ENCODE measurements at regions not wholly inside any gene's neighbourhood (a gene's known extent, or its start where the extent isn't known, plus 50 kb on each side); places are given as distances from the start of the nearest gene placed in this dataset.

DNA sequence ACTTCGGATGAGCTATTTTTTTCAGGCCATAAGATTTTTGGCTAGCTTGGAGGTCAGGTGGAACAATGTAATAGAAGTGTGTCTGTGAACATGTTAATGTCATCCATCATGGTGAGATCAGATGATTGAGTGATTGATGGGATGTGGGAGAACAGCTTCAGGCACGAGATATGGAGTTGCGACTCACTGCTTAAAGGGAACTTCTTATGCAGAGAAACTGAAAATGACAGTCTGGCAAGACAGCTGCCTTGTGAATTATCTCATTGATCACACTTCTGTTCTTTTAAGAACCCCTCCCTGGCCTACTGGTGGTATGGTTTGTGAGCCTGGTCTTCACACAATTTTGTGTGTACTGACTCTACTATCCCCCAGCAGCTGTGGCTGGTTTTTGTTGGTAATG, 96.0 kb downstream of the OLFM4 start:
- no peaks in the 10 kb centered on the region for H3K36me3 ChIP-seq

GRCh38 chr13:53126841-53127245, 98.2 kb downstream of the OLFM4 start:
- Histone ChIP-seq H3K27me3 (replicated peaks; ENCODE audit: insufficient read depth) (no peaks in the 10 kb centered on the region), H3K27ac (no peak overlapping the region), H3K4me3 (no peak overlapping the region), H3K4me1 (ENCODE audit: control insufficient read depth in 1 of 2, low read depth in 2 of 2) (no peaks in the 10 kb centered on the region), H3K36me3 (no peaks in the 10 kb centered on the region), H3K9me3 (no peaks in the 10 kb centered on the region)
- ATAC-seq (ENCODE audit: insufficient number of reproducible peaks, low FRiP score, low read depth) (no peak), DNase-seq (ENCODE audit: low spot score) (no peak)
- TF ChIP-seq CTCF (IDR thresholded peaks at IDR 0.05): no peak

More for the DNA sequence above, 96.0 kb downstream of the OLFM4 start:
- DNase-seq (ENCODE audit: low spot score) (no peak), ATAC-seq (ENCODE audit: insufficient number of reproducible peaks, low FRiP score, low read depth) (no peak)
- H3K4me3 ChIP-seq: no peak overlapping the region
- H3K9me3 ChIP-seq: no peaks in the 10 kb centered on the region
- H3K4me1 ChIP-seq (ENCODE audit: control insufficient read depth in 1 of 2, low read depth in 2 of 2): no peaks in the 10 kb centered on the region
- H3K27me3 ChIP-seq (replicated peaks; ENCODE audit: insufficient read depth): no peaks in the 10 kb centered on the region
- no peak overlapping the region for H3K27ac ChIP-seq
- TF ChIP-seq CTCF (IDR thresholded peaks at IDR 0.05): no peak

GRCh38 chr13:53127373-53127772, 98.8 kb downstream of the OLFM4 start:
- no peaks in the 10 kb centered on the region for H3K36me3 ChIP-seq
- H3K4me3 ChIP-seq: no peak overlapping the region
- no peaks in the 10 kb centered on the region for H3K9me3 ChIP-seq
- no peak for TF ChIP-seq CTCF (IDR thresholded peaks at IDR 0.05)
- DNase-seq (ENCODE audit: low spot score) (no peak), ATAC-seq (ENCODE audit: insufficient number of reproducible peaks, low FRiP score, low read depth) (no peak)
- no peak overlapping the region for H3K27ac ChIP-seq
- no peaks in the 10 kb centered on the region for H3K27me3 ChIP-seq (replicated peaks; ENCODE audit: insufficient read depth)
- H3K4me1 ChIP-seq (ENCODE audit: control insufficient read depth in 1 of 2, low read depth in 2 of 2): no peaks in the 10 kb centered on the region

DNA sequence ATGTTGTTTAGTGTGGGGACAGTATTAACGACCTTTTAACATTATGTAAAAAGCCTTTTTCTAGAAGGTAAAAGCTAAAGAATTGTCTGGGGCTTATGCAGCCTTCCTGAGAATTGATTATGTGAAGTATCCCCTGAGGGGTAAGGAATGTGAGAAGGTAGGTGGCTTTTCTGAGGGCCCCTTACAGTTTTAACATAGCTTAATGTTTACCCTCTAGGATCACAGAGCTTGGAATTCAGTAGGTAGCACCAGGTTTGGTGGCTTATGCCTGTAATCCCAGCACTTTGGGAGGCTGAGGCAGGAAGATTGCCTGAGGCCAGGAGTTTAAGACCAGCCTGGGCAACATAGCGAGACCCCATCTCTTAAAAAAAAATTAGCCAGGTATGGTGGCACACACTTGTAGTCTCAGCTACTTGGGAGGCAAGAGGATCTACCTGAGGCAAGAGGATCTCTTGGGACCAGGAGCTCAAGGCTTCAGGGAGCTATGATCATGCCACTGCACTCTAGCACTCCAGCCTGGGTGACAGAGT, 101.3 kb downstream of the OLFM4 start:
- no peak for TF ChIP-seq CTCF (IDR thresholded peaks at IDR 0.05)

DNA sequence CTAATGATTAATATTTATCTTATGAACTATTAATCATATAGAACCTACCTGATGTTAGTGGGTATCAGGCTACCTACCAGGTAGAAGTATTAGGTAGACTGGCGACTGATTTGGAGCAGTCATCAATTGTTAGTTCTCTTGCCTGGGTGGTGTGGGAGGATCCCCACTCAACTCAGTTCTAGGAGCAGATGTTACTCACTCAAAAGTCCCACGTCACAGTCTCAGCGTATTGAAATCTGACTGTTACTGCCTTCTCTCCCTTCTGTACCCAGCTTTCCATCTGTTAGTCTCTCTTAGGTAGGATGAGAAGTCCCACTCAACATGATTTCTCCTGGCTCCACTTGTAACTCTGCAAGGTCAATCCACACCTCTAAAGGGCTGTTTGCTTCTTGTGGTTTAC, 102.7 kb downstream of the OLFM4 start:
- Histone ChIP-seq H3K9me3 (no peaks in the 10 kb centered on the region), H3K4me1 (ENCODE audit: control insufficient read depth in 1 of 2, low read depth in 2 of 2) (no peaks in the 10 kb centered on the region), H3K4me3 (no peak overlapping the region), H3K27ac (no peak overlapping the region), H3K27me3 (replicated peaks; ENCODE audit: insufficient read depth) (no peaks in the 10 kb centered on the region), H3K36me3 (no peaks in the 10 kb centered on the region)
- DNase-seq (ENCODE audit: low spot score) (no peak), ATAC-seq (ENCODE audit: insufficient number of reproducible peaks, low FRiP score, low read depth) (no peak)
- no peak for TF ChIP-seq CTCF (IDR thresholded peaks at IDR 0.05)

More for the DNA sequence above, 101.3 kb downstream of the OLFM4 start:
- DNase-seq (ENCODE audit: low spot score): no peak
- Histone ChIP-seq H3K9me3 (no peaks in the 10 kb centered on the region), H3K27me3 (replicated peaks; ENCODE audit: insufficient read depth) (no peaks in the 10 kb centered on the region), H3K4me3 (no peak overlapping the region), H3K36me3 (no peaks in the 10 kb centered on the region), H3K4me1 (ENCODE audit: control insufficient read depth in 1 of 2, low read depth in 2 of 2) (no peaks in the 10 kb centered on the region), H3K27ac (no peak overlapping the region)
- ATAC-seq (ENCODE audit: insufficient number of reproducible peaks, low FRiP score, low read depth): no peak
